Endothelial cell of umbilical vein (primary cell): ENCODE measurements at regions not wholly inside any gene's neighbourhood (a gene's known extent, or its start where the extent isn't known, plus 50 kb on each side); places are given as distances from the start of the nearest gene placed in this dataset.

Source experiments
- BruUV-seq: library from RNA; stranded (reverse); fragments of 400-500 nt; replicated peaks from 2 replicates; lab custom pipeline; 2021; lab: Mats Ljungman, UMichigan
- CTCF ChIA-PET: fragments of 300-600, 350-600 bp; sonication (Branson Sonifier 250); formaldehyde crosslinking; loops from one replicate; lab custom pipeline; 2021; ENCODE audit warnings: antibody characterized with exemption, inconsistent platforms; lab: Charles Lee
- POLR2A ChIA-PET: fragments of 300-600, 350-600 bp; sonication (Branson Sonifier 250); formaldehyde crosslinking; loops from one replicate; lab custom pipeline; 2021; ENCODE audit warnings: antibody characterized with exemption, inconsistent platforms; lab: Charles Lee
- DNase-seq: peaks from one replicate; pipeline ENCODE4 v3.0.0-alpha.2; 2011; ENCODE audit warnings: low read depth, low spot score
- FAIRE-seq: peaks from 2 replicates; lab custom pipeline; 2011; peaks lifted over from hg19 to GRCh38; lab: Jason Lieb, UNC
- H2AFZ ChIP-seq: 2 replicates; pipeline ENCODE4 v1.6.0; 2012; ENCODE audit warnings: low read depth, low read length, control low read depth, inconsistent platforms
- H3K27ac ChIP-seq: 2 replicates; pipeline ENCODE4 v1.5.1; 2011; ENCODE audit warnings: low read depth, mild to moderate bottlenecking, control low read depth, low read length, moderate library complexity; ENCODE audit not compliant: insufficient read depth
- H3K27me3 ChIP-seq, 2 experiments: 2 replicates each; pipeline versions ENCODE4 v1.6.0 to v1.6.1; 2011; ENCODE audit warnings: low read length in 2 of 2, mixed read lengths in 1 of 2; ENCODE audit not compliant: control insufficient read depth in 2 of 2, insufficient read depth in 2 of 2
- H3K36me3 ChIP-seq, 2 experiments: 2 replicates in 1 of 2; 3 replicates in 1 of 2; pipeline ENCODE4 v1.5.1; 2011; ENCODE audit warnings: low read length in 2 of 2, mild to moderate bottlenecking in 1 of 2, moderate library complexity in 1 of 2; ENCODE audit not compliant: control insufficient read depth in 2 of 2, insufficient read depth in 2 of 2; ENCODE audit errors: extremely low read depth in 1 of 2
- H3K4me1 ChIP-seq: 3 replicates; pipeline ENCODE4 v1.5.1; 2011; ENCODE audit warnings: mild to moderate bottlenecking, low read length; ENCODE audit not compliant: control insufficient read depth, insufficient read depth; ENCODE audit errors: extremely low read depth
- H3K4me2 ChIP-seq: 2 replicates; pipeline ENCODE4 v1.6.1; 2011; ENCODE audit warnings: low read length, control low read depth, mixed read lengths; ENCODE audit not compliant: insufficient read depth
- H3K4me3 ChIP-seq, 3 experiments: fragments of 200-600 bp in 1 of 3; sonication (generic), shearing (Covaris generic) in 1 of 3; replicated peaks in 1 of 3; 2 replicates each; pipeline ENCODE4 v1.5.1; 2011 to 2016; ENCODE audit warnings: control low read depth in 3 of 3, low read length in 3 of 3, mild to moderate bottlenecking in 2 of 3, inconsistent platforms in 1 of 3, low read depth in 1 of 3, moderate library complexity in 1 of 3; ENCODE audit not compliant: insufficient read depth in 1 of 3
- H3K79me2 ChIP-seq: 2 replicates; pipeline ENCODE4 v1.6.0; 2012; ENCODE audit warnings: low read length, inconsistent platforms; ENCODE audit not compliant: control insufficient read depth, insufficient read depth
- H3K9ac ChIP-seq: replicated peaks from 2 replicates; pipeline ENCODE3; 2011; ENCODE audit warnings: low read length, control low read depth; ENCODE audit not compliant: insufficient read depth; ENCODE audit errors: extremely low read depth
- H3K9me1 ChIP-seq: replicated peaks from 3 replicates; pipeline ENCODE4 v1.6.0; 2011; ENCODE audit warnings: mild to moderate bottlenecking, low read length; ENCODE audit not compliant: control insufficient read depth, insufficient read depth; ENCODE audit errors: extremely low read depth
- H3K9me3 ChIP-seq: replicated peaks from 2 replicates; pipeline ENCODE4 v1.5.1; 2012; ENCODE audit warnings: low read length, inconsistent platforms; ENCODE audit not compliant: control insufficient read depth, insufficient read depth
- H4K20me1 ChIP-seq: replicated peaks from 2 replicates; pipeline ENCODE3; 2011; ENCODE audit warnings: mild to moderate bottlenecking, low read length; ENCODE audit not compliant: control insufficient read depth, insufficient read depth; ENCODE audit errors: extremely low read depth
- EZH2 ChIP-seq: IDR thresholded peaks from 2 replicates; pipeline ENCODE4 v1.6.1; 2012; ENCODE audit warnings: borderline replicate concordance, low read depth, mild to moderate bottlenecking, moderate library complexity, low read length, inconsistent platforms; ENCODE audit not compliant: severe bottlenecking
- FOS ChIP-seq: IDR thresholded peaks from 2 replicates; pipeline ENCODE4 v1.6.1; 2011; ENCODE audit warnings: mild to moderate bottlenecking, low read length, moderate library complexity, borderline replicate concordance; ENCODE audit not compliant: insufficient read depth
- GATA2 ChIP-seq: IDR thresholded peaks from 2 replicates; pipeline ENCODE4 v1.7.0; 2011; ENCODE audit warnings: low read depth, mild to moderate bottlenecking, moderate library complexity, mixed read lengths, low read length; ENCODE audit not compliant: insufficient read length, insufficient read depth
- JUN ChIP-seq: IDR thresholded peaks from 2 replicates; pipeline ENCODE4 v1.6.1; 2011; ENCODE audit warnings: borderline replicate concordance, low read depth; ENCODE audit not compliant: insufficient read length, insufficient read depth
- MYC ChIP-seq: IDR thresholded peaks from one replicate; pipeline ENCODE4 v1.6.1; 2011; ENCODE audit warnings: mild to moderate bottlenecking, low read depth, low read length
- POLR2A ChIP-seq: IDR thresholded peaks from 2 replicates; pipeline ENCODE4 v1.6.1; 2012; ENCODE audit warnings: low read depth, mild to moderate bottlenecking, control low read depth, low read length
- POLR2AphosphoS5 ChIP-seq: IDR thresholded peaks from 2 replicates; pipeline ENCODE4 v1.6.1; 2012; ENCODE audit warnings: low read depth, mild to moderate bottlenecking, control low read depth, low read length, moderate library complexity; ENCODE audit not compliant: insufficient read depth
- dilution Hi-C: fragments of 300-500 bp; cut with MboI; formaldehyde crosslinking; loops from one replicate; pipeline ENCODE4 v1.15.0; 2019; ENCODE audit warnings: low sequenced_read_pairs; ENCODE audit not compliant: extremely low pct_ligation_motif_present
- intact Hi-C: fragments of 100-400 bp; cut with micrococcal nuclease; formaldehyde crosslinking; loops from one replicate; pipeline ENCODE4 v1.10.0; 2022
- TF ChIP-seq, protein P1 (sequence below): IDR thresholded peaks from 2 replicates; pipeline ENCODE4 v1.6.1; 2011; ENCODE audit not compliant: insufficient read depth, insufficient read length
- TF ChIP-seq, protein P2 (sequence below), 2 donors: IDR thresholded peaks; 1 replicate in 1 of 2; 2 replicates in 1 of 2; pipeline ENCODE4 v1.5.1; 2011; ENCODE audit warnings: low read length in 2 of 2, mild to moderate bottlenecking in 2 of 2, moderate library complexity in 2 of 2, control low read depth in 1 of 2, inconsistent platforms in 1 of 2, low read depth in 1 of 2; ENCODE audit not compliant: insufficient read depth in 1 of 2; ENCODE audit errors: extremely low read depth in 1 of 2

DNA sequence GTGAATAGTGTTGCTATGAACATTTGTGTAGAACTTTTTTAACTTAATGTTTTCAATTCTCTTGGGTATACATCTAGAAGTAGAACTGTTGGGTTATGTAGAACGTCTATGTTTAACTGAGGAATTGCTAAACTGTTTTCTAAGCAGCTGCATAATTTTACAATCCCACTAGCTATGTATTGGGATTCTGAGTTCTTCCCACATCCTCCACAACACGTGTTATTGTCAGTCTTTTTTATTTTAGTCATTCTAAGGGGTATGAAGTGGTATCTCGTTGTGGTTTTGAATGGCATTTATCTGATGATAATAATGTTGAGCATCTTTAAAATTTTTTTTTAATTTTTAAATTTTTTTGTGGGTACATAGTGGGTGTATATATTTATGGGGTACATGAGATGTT lies 55.0 kb upstream of the NPHP3 start:
- no peak overlapping the region for H3K4me2 ChIP-seq
- no peaks in the 10 kb centered on the region for H4K20me1 ChIP-seq
- no peaks in the 10 kb centered on the region for H3K27me3 ChIP-seq
- H2AFZ ChIP-seq = no peak overlapping the region
- FAIRE-seq (no peak), DNase-seq (no peak)
- dilution Hi-C loops = no loop called here
- H3K9ac ChIP-seq = no peak overlapping the region
- TF ChIP-seq, protein P1, sequence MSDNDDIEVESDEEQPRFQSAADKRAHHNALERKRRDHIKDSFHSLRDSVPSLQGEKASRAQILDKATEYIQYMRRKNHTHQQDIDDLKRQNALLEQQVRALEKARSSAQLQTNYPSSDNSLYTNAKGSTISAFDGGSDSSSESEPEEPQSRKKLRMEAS = no peak
- TF ChIP-seq POLR2AphosphoS5 (no peak), GATA2 (no peak), FOS (no peak), POLR2A (no peak), JUN (no peak), MYC (no peak), EZH2 (no peak)
- TF ChIP-seq, protein P2, sequence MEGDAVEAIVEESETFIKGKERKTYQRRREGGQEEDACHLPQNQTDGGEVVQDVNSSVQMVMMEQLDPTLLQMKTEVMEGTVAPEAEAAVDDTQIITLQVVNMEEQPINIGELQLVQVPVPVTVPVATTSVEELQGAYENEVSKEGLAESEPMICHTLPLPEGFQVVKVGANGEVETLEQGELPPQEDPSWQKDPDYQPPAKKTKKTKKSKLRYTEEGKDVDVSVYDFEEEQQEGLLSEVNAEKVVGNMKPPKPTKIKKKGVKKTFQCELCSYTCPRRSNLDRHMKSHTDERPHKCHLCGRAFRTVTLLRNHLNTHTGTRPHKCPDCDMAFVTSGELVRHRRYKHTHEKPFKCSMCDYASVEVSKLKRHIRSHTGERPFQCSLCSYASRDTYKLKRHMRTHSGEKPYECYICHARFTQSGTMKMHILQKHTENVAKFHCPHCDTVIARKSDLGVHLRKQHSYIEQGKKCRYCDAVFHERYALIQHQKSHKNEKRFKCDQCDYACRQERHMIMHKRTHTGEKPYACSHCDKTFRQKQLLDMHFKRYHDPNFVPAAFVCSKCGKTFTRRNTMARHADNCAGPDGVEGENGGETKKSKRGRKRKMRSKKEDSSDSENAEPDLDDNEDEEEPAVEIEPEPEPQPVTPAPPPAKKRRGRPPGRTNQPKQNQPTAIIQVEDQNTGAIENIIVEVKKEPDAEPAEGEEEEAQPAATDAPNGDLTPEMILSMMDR (IDR thresholded peaks at IDR 0.05; ENCODE audit: extremely low read depth in 1 of 2, insufficient read depth in 1 of 2, low read depth in 1 of 2, low read length in 2 of 2) = no peak
- ChIA-PET CTCF (no interaction called here), POLR2A (no interaction called here)
- no peaks in the 10 kb centered on the region for H3K9me3 ChIP-seq
- intact Hi-C loops = no loop called here
- H3K27ac ChIP-seq = no peak overlapping the region
- no peaks in the 10 kb centered on the region for H3K36me3 ChIP-seq
- BruUV-seq = no TSS peak
- no peaks in the 10 kb centered on the region for H3K4me1 ChIP-seq
- no peak overlapping the region for H3K4me3 ChIP-seq
- no peaks in the 10 kb centered on the region for H3K9me1 ChIP-seq
- no peaks in the 10 kb centered on the region for H3K79me2 ChIP-seq
